Fibroblast of peridontal ligament (primary cell): ENCODE measurements at regions not wholly inside any gene's neighbourhood (a gene's known extent, or its start where the extent isn't known, plus 50 kb on each side); places are given as distances from the start of the nearest gene placed in this dataset.

Source experiments
- DNase-seq: peaks from one replicate; pipeline ENCODE4 v3.0.0-alpha.2; 2010; ENCODE audit errors: extremely low read depth

- DNase-seq = no peak
Measured at GRCh38 chr4:62263454-62263853, 1063.3 kb downstream of the ADGRL3 start.

- no peak for DNase-seq
Measured at GRCh38 chr4:62262676-62263075, 1062.5 kb downstream of the ADGRL3 start.

GRCh38 chr4:62260254-62260653, 1060.1 kb downstream of the ADGRL3 start:
- DNase-seq = no peak

- DNase-seq = no peak
Measured at GRCh38 chr4:62256479-62256878, 1056.4 kb downstream of the ADGRL3 start.

- DNase-seq = no peak
Measured at GRCh38 chr4:62252728-62253127, 1052.6 kb downstream of the ADGRL3 start.

- no peak for DNase-seq
Measured at GRCh38 chr4:62250100-62250499, 1050.0 kb downstream of the ADGRL3 start.

GRCh38 chr4:62243895-62244294, 1043.8 kb downstream of the ADGRL3 start:
- DNase-seq = no peak

GRCh38 chr4:62235911-62236310, 1035.8 kb downstream of the ADGRL3 start:
- DNase-seq = no peak

GRCh38 chr4:62232814-62233213, 1032.7 kb downstream of the ADGRL3 start:
- DNase-seq = no peak

GRCh38 chr4:62231994-62232393, 1031.9 kb downstream of the ADGRL3 start:
- no peak for DNase-seq

- DNase-seq = no peak
Measured at GRCh38 chr4:62226082-62226481, 1026.0 kb downstream of the ADGRL3 start.

- no peak for DNase-seq
Measured at GRCh38 chr4:62222121-62222520, 1022.0 kb downstream of the ADGRL3 start.

GRCh38 chr4:62210486-62210885, 1010.4 kb downstream of the ADGRL3 start:
- no peak for DNase-seq

- DNase-seq = no peak
Measured at GRCh38 chr4:62209757-62210485, 1009.8 kb downstream of the ADGRL3 start.

GRCh38 chr4:62208921-62209320, 1008.8 kb downstream of the ADGRL3 start:
- DNase-seq = no peak

GRCh38 chr4:62204136-62204535, 1004.0 kb downstream of the ADGRL3 start:
- DNase-seq = no peak

- DNase-seq = no peak
Measured at GRCh38 chr4:62199291-62199810, 999.2 kb downstream of the ADGRL3 start.

- DNase-seq = no peak
Measured at GRCh38 chr4:62196338-62196737, 996.2 kb downstream of the ADGRL3 start.

- no peak for DNase-seq
Measured at GRCh38 chr4:62194342-62194741, 994.2 kb downstream of the ADGRL3 start.

- no peak for DNase-seq
Measured at GRCh38 chr4:62193761-62194160, 993.6 kb downstream of the ADGRL3 start.

GRCh38 chr4:62191451-62192240, 991.5 kb downstream of the ADGRL3 start:
- no peak for DNase-seq

- no peak for DNase-seq
Measured at GRCh38 chr4:62170235-62170634, 970.1 kb downstream of the ADGRL3 start.

GRCh38 chr4:62168681-62169080, 968.6 kb downstream of the ADGRL3 start:
- no peak for DNase-seq
